PC-3 (cell line): ENCODE measurements at regions not wholly inside any gene's neighbourhood (a gene's known extent, or its start where the extent isn't known, plus 50 kb on each side); places are given as distances from the start of the nearest gene placed in this dataset.

Experiments
- ATAC-seq: fragments of 200-7000 bp; cut with Tn5 transposase; 2 replicates; pipeline ENCODE4 v1.9.1; 2020; ENCODE audit warnings: mild to moderate bottlenecking, moderate library complexity
- BruUV-seq: library from RNA; stranded (reverse); fragments of 400-500 nt; replicated peaks from 2 replicates; lab custom pipeline; 2021; lab: Mats Ljungman, UMichigan
- CTCF ChIA-PET: fragments of 300-600 bp; sonication (Branson Sonifier 250); formaldehyde crosslinking; loops from one replicate; lab custom pipeline; 2022; ENCODE audit warnings: antibody characterized with exemption; lab: Charles Lee
- POLR2A ChIA-PET: fragments of 300-600 bp; sonication (Branson Sonifier 250); formaldehyde crosslinking; loops from one replicate; lab custom pipeline; 2022; ENCODE audit warnings: antibody characterized with exemption; ENCODE audit not compliant: unreplicated experiment; lab: Charles Lee
- DNase-seq: peaks from one replicate; pipeline ENCODE4 v3.0.0-alpha.2; 2015
- H2AFZ ChIP-seq: fragments of 300-600 bp; sonication (generic); 2 replicates; pipeline ENCODE4 v1.6.0; 2016; ENCODE audit warnings: antibody characterized with exemption, low read length
- H3F3A ChIP-seq: fragments of 300-600 bp; sonication (generic); one replicate; pipeline ENCODE4 v1.6.0; 2017; ENCODE audit warnings: antibody characterized with exemption, low read length, control low read depth, mild to moderate bottlenecking; ENCODE audit not compliant: unreplicated experiment
- H3K27ac ChIP-seq: fragments of 300-600 bp; sonication (generic); 2 replicates; pipeline ENCODE4 v1.5.1; 2016; ENCODE audit warnings: mild to moderate bottlenecking, low read length
- H3K27me3 ChIP-seq: fragments of 300-600 bp; sonication (generic); 2 replicates; pipeline ENCODE4 v1.6.1; 2016; ENCODE audit warnings: low read length, mixed read lengths
- H3K36me3 ChIP-seq: fragments of 300-600 bp; sonication (generic); 2 replicates; pipeline ENCODE4 v1.6.1; 2016; ENCODE audit warnings: low read depth, mixed run types, low read length, mixed read lengths
- H3K4me1 ChIP-seq: fragments of 300-600 bp; sonication (generic); 2 replicates; pipeline ENCODE4 v1.5.1; 2016; ENCODE audit warnings: low read length; ENCODE audit not compliant: insufficient read depth
- H3K4me2 ChIP-seq: fragments of 300-600 bp; sonication (generic); 2 replicates; pipeline ENCODE4 v1.6.0; 2016; ENCODE audit warnings: low read length
- H3K4me3 ChIP-seq: fragments of 300-600 bp; sonication (generic); 2 replicates; pipeline ENCODE4 v1.5.1; 2016; ENCODE audit warnings: mild to moderate bottlenecking, low read length, mixed read lengths
- H3K79me2 ChIP-seq: fragments of 300-600 bp; sonication (generic); 2 replicates; pipeline ENCODE4 v1.6.1; 2017; ENCODE audit warnings: low read length, mixed read lengths
- H3K9ac ChIP-seq: fragments of 300-600 bp; sonication (generic); 2 replicates; pipeline ENCODE4 v1.6.0; 2016; ENCODE audit warnings: mild to moderate bottlenecking, low read length
- H3K9me2 ChIP-seq: fragments of 300-600 bp; sonication (generic); replicated peaks from 2 replicates; pipeline ENCODE4 v1.6.1; 2016; ENCODE audit warnings: mixed run types, low read length, mixed read lengths
- H3K9me3 ChIP-seq: fragments of 300-600 bp; sonication (generic); 2 replicates; pipeline ENCODE4 v1.6.1; 2016; ENCODE audit warnings: low read length, mixed read lengths
- H4K20me1 ChIP-seq: fragments of 300-600 bp; sonication (generic); 2 replicates; pipeline ENCODE4 v1.6.1; 2016; ENCODE audit warnings: low read length, mixed read lengths
- CTCF ChIP-seq: fragments of 300-600 bp; sonication (generic); conservative IDR thresholded peaks from 2 replicates; pipeline ENCODE4 v1.5.1; 2017; ENCODE audit warnings: antibody characterized with exemption, low read depth, mild to moderate bottlenecking, low read length
- EZH2 ChIP-seq: fragments of 300-600 bp; sonication (generic); IDR thresholded peaks from one replicate; pipeline ENCODE4 v1.6.1; 2017; ENCODE audit warnings: antibody characterized with exemption, mild to moderate bottlenecking, low read length; ENCODE audit not compliant: unreplicated experiment
- EZH2phosphoT487 ChIP-seq: fragments of 300-600 bp; sonication (generic); IDR thresholded peaks from 2 replicates; pipeline ENCODE4 v1.6.1; 2018; ENCODE audit warnings: mild to moderate bottlenecking, antibody characterized with exemption, low read length, borderline replicate concordance
- intact Hi-C: fragments of 100-400 bp; cut with micrococcal nuclease; formaldehyde crosslinking; loops from 2 replicates; pipeline ENCODE4 v1.9.0; 2023

- Histone ChIP-seq H4K20me1 (no peaks in the 10 kb centered on the region), H3K79me2 (no peaks in the 10 kb centered on the region), H3K9me2 (no peaks in the 10 kb centered on the region), H2AFZ (no peak overlapping the region), H3K4me1 (peaks cover 23% of the 10 kb centered on the region), H3F3A (no peaks in the 10 kb centered on the region), H3K27me3 (no peaks in the 10 kb centered on the region), H3K36me3 (no peaks in the 10 kb centered on the region), H3K27ac (no peak overlapping the region), H3K9ac (no peak overlapping the region), H3K9me3 (no peaks in the 10 kb centered on the region), H3K4me3 (no peak overlapping the region), H3K4me2 (no peak overlapping the region)
- BruUV-seq, result no TSS peak
- DNase-seq (no peak), ATAC-seq (no peak)
- ChIA-PET CTCF (no interaction called here), POLR2A (no interaction called here)
- intact Hi-C loops, result loop anchor here (5.0 kb wide), 1 partner anchor 88 kb away; the partner anchor contains the start of gene RPS6KA4
- TF ChIP-seq EZH2phosphoT487 (no peak), CTCF (no peak), EZH2 (no peak)
Measured at GRCh38 chr11:64445651-64446050, 86.7 kb downstream of the RPS6KA4 start.

- Histone ChIP-seq H3K79me2 (no peaks in the 10 kb centered on the region), H4K20me1 (no peaks in the 10 kb centered on the region), H3K27me3 (no peaks in the 10 kb centered on the region), H3K27ac (no peak overlapping the region), H3K4me3 (peak overlapping the region; percentile 62), H3K9me3 (no peaks in the 10 kb centered on the region), H3K4me1 (peaks cover 23% of the 10 kb centered on the region), H3K9me2 (no peaks in the 10 kb centered on the region), H3K36me3 (no peaks in the 10 kb centered on the region), H3K9ac (no peak overlapping the region), H3F3A (no peaks in the 10 kb centered on the region), H2AFZ (peak overlapping the region; percentile 84), H3K4me2 (peak overlapping the region; percentile 91)
- ATAC-seq, result peak; percentile 46
- TF ChIP-seq EZH2 (no peak), CTCF (no peak), EZH2phosphoT487 (no peak)
- BruUV-seq, result no TSS peak
- peak; percentile 79 for DNase-seq
- ChIA-PET CTCF (interaction anchor here (0.5 to 1.9 kb wide), 9 partner anchors 12 to 211 kb away, joined by 3 to 12 read pairs (median 3); partner anchors contain the start of genes PRDX5 and TRMT112), POLR2A (no interaction called here)
- intact Hi-C loops, result loop anchor here (5.0 kb wide), 1 partner anchor 91 kb away; the partner anchor contains the start of gene RPS6KA4
Measured at GRCh38 chr11:64447831-64448598, 89.1 kb downstream of the RPS6KA4 start.
